ENCODE measurements at regions not wholly inside any gene's neighbourhood (a gene's known extent, or its start where the extent isn't known, plus 50 kb on each side); places are given as distances from the start of the nearest gene placed in this dataset.
"Not testable (repeated sequence)": the region's sequence is repeated elsewhere in the genome, so short reads cannot be mapped to it uniquely, and the experiment has no call there.

DNA sequence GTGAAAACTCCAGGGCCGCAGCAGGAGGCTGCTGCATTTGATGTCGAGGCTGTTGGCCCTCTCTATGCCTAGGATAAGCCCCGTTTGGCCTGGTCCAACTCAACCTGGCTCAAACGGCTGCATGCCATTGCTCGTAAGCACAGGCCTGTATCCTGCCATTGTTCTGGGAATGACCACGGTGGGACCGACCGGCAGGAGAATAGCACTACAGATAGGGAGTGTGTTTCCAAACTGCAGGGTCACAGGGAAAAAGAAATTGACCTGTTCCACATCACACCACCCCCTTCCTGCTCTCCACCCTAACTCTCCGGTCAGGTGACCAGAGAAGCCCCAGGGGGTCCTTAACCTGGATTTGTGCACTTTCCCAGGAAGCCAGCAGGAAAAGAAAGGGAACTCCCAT lies 278.7 kb upstream of the KLF4 start:
- H3K4me1 ChIP-seq, result peaks cover 0 to 8% of the 10 kb centered on the region in 2 donors
- no peaks in the 10 kb centered on the region for H3K27me3 ChIP-seq
- H3K36me3 ChIP-seq, result no peaks in the 10 kb centered on the region
- no peak for DNase-seq (ENCODE audit: low spot score)
- no peak overlapping the region for H3K4me3 ChIP-seq
- H3K27ac ChIP-seq, result peak overlapping the region; percentile 7 to 14
- peaks cover 0 to 4% of the 10 kb centered on the region in 2 donors for H3K9me3 ChIP-seq
- TF ChIP-seq, protein P1, sequence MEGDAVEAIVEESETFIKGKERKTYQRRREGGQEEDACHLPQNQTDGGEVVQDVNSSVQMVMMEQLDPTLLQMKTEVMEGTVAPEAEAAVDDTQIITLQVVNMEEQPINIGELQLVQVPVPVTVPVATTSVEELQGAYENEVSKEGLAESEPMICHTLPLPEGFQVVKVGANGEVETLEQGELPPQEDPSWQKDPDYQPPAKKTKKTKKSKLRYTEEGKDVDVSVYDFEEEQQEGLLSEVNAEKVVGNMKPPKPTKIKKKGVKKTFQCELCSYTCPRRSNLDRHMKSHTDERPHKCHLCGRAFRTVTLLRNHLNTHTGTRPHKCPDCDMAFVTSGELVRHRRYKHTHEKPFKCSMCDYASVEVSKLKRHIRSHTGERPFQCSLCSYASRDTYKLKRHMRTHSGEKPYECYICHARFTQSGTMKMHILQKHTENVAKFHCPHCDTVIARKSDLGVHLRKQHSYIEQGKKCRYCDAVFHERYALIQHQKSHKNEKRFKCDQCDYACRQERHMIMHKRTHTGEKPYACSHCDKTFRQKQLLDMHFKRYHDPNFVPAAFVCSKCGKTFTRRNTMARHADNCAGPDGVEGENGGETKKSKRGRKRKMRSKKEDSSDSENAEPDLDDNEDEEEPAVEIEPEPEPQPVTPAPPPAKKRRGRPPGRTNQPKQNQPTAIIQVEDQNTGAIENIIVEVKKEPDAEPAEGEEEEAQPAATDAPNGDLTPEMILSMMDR (IDR thresholded peaks at IDR 0.05), result no peak

GRCh38 chr9:107767711-107768110 lies 278.1 kb upstream of the KLF4 start:
- TF ChIP-seq, protein P1 (IDR thresholded peaks at IDR 0.05), result no peak
- H3K4me3 ChIP-seq, result no peak overlapping the region
- H3K9me3 ChIP-seq, result no peaks in the 10 kb centered on the region
- H3K36me3 ChIP-seq, result no peaks in the 10 kb centered on the region
- H3K27me3 ChIP-seq, result no peaks in the 10 kb centered on the region
- H3K4me1 ChIP-seq, result peaks cover 0 to 8% of the 10 kb centered on the region in 2 donors
- H3K27ac ChIP-seq, result peak overlapping the region; percentile 7 to 14
- no peak for DNase-seq (ENCODE audit: low spot score)

DNA sequence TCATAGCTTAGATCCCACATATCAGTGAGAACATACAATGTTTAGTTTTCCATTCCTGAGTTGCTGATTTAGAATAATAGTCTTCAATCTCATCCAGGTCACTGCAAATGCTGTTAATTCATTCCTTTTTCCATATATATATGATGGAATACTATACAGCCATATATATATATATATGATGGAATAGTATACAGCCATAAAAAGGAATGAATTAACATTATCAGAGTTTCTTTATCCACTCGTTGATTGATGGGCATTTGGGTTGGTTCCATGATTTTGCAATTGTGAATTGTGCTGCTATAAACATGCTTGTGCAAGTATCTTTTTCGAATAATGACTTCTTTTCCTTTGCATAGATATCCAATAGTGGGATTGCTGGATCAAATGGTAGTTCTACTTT lies 273.9 kb upstream of the KLF4 start:
- H3K9me3 ChIP-seq; H3K27ac ChIP-seq; H3K36me3 ChIP-seq; DNase-seq (ENCODE audit: low spot score); H3K27me3 ChIP-seq; H3K4me3 ChIP-seq: not testable (repeated sequence)
- peaks cover 0 to 16% of the 10 kb centered on the region in 2 donors for H3K4me1 ChIP-seq

- no peaks in the 10 kb centered on the region for H3K36me3 ChIP-seq
- H3K27ac ChIP-seq, result no peak overlapping the region
- no peaks in the 10 kb centered on the region for H3K27me3 ChIP-seq
- peaks cover 0 to 8% of the 10 kb centered on the region in 2 donors for H3K4me1 ChIP-seq
- peak; percentile 40 for DNase-seq (ENCODE audit: low spot score)
- H3K4me3 ChIP-seq, result no peak overlapping the region
- TF ChIP-seq, protein P1 (IDR thresholded peaks at IDR 0.05), result no peak
- H3K9me3 ChIP-seq, result no peaks in the 10 kb centered on the region
Measured at GRCh38 chr9:107761307-107761706, 271.7 kb upstream of the KLF4 start.

- peak overlapping the region; percentile 14 to 24 for H3K27ac ChIP-seq
- H3K9me3 ChIP-seq, result no peaks in the 10 kb centered on the region
- H3K4me1 ChIP-seq, result peaks cover 0 to 8% of the 10 kb centered on the region in 2 donors
- no peaks in the 10 kb centered on the region for H3K27me3 ChIP-seq
- H3K4me3 ChIP-seq, result no peak overlapping the region
- H3K36me3 ChIP-seq, result no peaks in the 10 kb centered on the region
- peak; percentile 70 for DNase-seq (ENCODE audit: low spot score)
- TF ChIP-seq, protein P1 (IDR thresholded peaks at IDR 0.05), result no peak
Measured at GRCh38 chr9:107760469-107761242, 271.1 kb upstream of the KLF4 start.

- H3K9me3 ChIP-seq, result no peaks in the 10 kb centered on the region
- peaks cover 0 to 8% of the 10 kb centered on the region in 2 donors for H3K4me1 ChIP-seq
- TF ChIP-seq, protein P1 (IDR thresholded peaks at IDR 0.05), result no peak
- DNase-seq (ENCODE audit: low spot score), result peak; percentile 36
- H3K27me3 ChIP-seq, result no peaks in the 10 kb centered on the region
- H3K27ac ChIP-seq, result peak overlapping the region in 1 of 2 donors; percentile 14
- no peak overlapping the region for H3K4me3 ChIP-seq
- H3K36me3 ChIP-seq, result no peaks in the 10 kb centered on the region
Measured at GRCh38 chr9:107759823-107760166, 270.2 kb upstream of the KLF4 start.
